Right lobe of liver (tissue), 6 donors: ENCODE measurements at regions not wholly inside any gene's neighbourhood (a gene's known extent, or its start where the extent isn't known, plus 50 kb on each side); places are given as distances from the start of the nearest gene placed in this dataset.

Source experiments
- ATAC-seq, 4 donors: fragments of 200-7000 bp; cut with Tn5 transposase; one replicate each; pipeline ENCODE4 v1.9.1; 2020; ENCODE audit warnings: mild to moderate bottlenecking in 4 of 4, moderate library complexity in 4 of 4
- DNase-seq, 3 donors: peaks; one replicate each; pipeline ENCODE4 v3.0.0-alpha.2; 2020
- H3K27ac ChIP-seq, 3 donors: fragments of 200-600 bp; one replicate each; pipeline ENCODE4 v1.8.0; 2022
- H3K27me3 ChIP-seq, 2 donors: fragments of 200-600 bp; one replicate each; pipeline ENCODE4 v1.8.0; 2022
- H3K36me3 ChIP-seq, 4 donors: fragments of 200-600 bp; sonication (generic) in 1 of 4; one replicate each; pipeline versions ENCODE4 v1.5.1 to v1.8.0; 2017 to 2022; ENCODE audit warnings: control low read depth in 1 of 4
- H3K4me1 ChIP-seq, 4 donors: fragments of 200-600 bp; sonication (generic) in 1 of 4; one replicate each; pipeline versions ENCODE4 v1.5.1 to v1.8.0; 2017 to 2022; ENCODE audit warnings: control low read depth in 1 of 4
- H3K4me3 ChIP-seq, 3 donors: fragments of 200-600 bp; one replicate each; pipeline ENCODE4 v1.8.0; 2022
- H3K9me3 ChIP-seq, 4 donors: fragments of 200-600 bp; sonication (generic) in 1 of 4; one replicate each; pipeline versions ENCODE4 v1.5.1 to v1.8.0; 2017 to 2022; ENCODE audit warnings: control low read depth in 1 of 4
- POLR2A ChIP-seq: fragments of 450-650 bp; IDR thresholded peaks from one replicate; pipeline ENCODE4 v1.6.1; 2017; ENCODE audit warnings: antibody characterized with exemption, mild to moderate bottlenecking
- WGBS: methylation state at CpG from one replicate; pipeline ENCODE4 v1.1.6; 2018; ENCODE audit warnings: low coverage, low lambda C conversion rate; ENCODE audit not compliant: insufficient coverage; ENCODE audit errors: missing lambda C conversion rate; 5-methylcytosine and 5-hydroxymethylcytosine counted together
- intact Hi-C, 2 donors: fragments of 100-400 bp; cut with DNase I; formaldehyde crosslinking; loops; one replicate each; pipeline versions ENCODE4 v1.11.2 to v1.14.1; 2022
- TF ChIP-seq, protein P1 (sequence below), 4 donors: fragments of 200-600 bp in 3 of 4; fragments of 450-650 bp in 1 of 4; IDR thresholded peaks; one replicate each; pipeline versions ENCODE4 v1.5.1 to v1.8.0; 2016 to 2022; ENCODE audit warnings: antibody characterized with exemption in 4 of 4, mild to moderate bottlenecking in 2 of 4
- donor health status: DM: no; HTN: yes; CAD: no.
- donor health status: DM: no; HTN: no; CAD: no.
- donor health status: DM: no; HTN: no; CAD: no.
- donor health status: DM: no; HTN: yes; CAD: no.
- donor health status: DM: no; HTN: yes; CAD: no.

DNA sequence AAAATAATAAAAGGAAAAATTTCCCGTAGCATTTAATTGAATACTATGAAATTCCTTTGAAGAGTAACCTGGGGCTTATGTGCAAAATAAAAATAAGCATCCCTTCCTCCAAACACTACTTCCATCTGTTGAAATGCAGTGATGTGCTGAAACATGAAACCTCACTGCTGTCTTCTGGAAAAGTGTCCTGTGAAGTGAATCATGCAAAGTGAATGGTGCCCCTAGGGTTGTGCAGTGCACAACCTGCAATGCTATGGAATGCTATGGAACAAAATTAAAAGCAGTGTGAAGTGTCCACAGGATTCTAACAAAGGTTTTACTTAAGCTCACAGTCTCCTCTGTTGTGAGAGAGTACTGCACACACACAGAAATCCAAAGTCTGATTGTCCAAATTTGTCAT lies 480.9 kb downstream of the ETV1 start:
- no peaks in the 10 kb centered on the region for H3K4me1 ChIP-seq
- no peaks in the 10 kb centered on the region for H3K9me3 ChIP-seq
- no peak overlapping the region for H3K27ac ChIP-seq
- no peak for ATAC-seq
- 54% methylated on average over 1 of the region's 1 CpG for WGBS
- DNase-seq = no peak
- TF ChIP-seq, protein P1, sequence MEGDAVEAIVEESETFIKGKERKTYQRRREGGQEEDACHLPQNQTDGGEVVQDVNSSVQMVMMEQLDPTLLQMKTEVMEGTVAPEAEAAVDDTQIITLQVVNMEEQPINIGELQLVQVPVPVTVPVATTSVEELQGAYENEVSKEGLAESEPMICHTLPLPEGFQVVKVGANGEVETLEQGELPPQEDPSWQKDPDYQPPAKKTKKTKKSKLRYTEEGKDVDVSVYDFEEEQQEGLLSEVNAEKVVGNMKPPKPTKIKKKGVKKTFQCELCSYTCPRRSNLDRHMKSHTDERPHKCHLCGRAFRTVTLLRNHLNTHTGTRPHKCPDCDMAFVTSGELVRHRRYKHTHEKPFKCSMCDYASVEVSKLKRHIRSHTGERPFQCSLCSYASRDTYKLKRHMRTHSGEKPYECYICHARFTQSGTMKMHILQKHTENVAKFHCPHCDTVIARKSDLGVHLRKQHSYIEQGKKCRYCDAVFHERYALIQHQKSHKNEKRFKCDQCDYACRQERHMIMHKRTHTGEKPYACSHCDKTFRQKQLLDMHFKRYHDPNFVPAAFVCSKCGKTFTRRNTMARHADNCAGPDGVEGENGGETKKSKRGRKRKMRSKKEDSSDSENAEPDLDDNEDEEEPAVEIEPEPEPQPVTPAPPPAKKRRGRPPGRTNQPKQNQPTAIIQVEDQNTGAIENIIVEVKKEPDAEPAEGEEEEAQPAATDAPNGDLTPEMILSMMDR (IDR thresholded peaks at IDR 0.05) = no peak
- H3K4me3 ChIP-seq = no peak overlapping the region
- H3K27me3 ChIP-seq = no peaks in the 10 kb centered on the region
- H3K36me3 ChIP-seq = no peaks in the 10 kb centered on the region
- intact Hi-C loops = no loop called here

DNA sequence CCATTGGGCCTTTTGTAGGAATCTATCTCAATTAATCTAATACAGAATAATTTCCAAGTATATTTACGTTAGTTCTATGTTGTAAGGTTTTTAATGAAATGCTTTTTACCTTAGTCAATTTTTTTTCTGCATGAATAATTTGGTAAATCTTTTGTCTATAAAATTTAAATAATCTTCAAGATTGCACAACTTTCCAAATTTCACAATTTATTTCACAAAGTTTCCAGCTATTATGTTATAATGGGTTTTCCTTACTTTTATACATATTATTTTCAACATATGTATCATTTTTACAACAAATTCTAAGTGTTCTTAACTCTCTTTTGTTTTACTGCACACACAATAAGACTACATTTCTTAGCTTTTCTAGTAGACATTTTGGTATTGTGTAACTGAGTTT lies 470.7 kb downstream of the ETV1 start:
- intact Hi-C loops = no loop called here
- H3K27ac ChIP-seq = no peak overlapping the region
- H3K9me3 ChIP-seq = no peaks in the 10 kb centered on the region
- 61% methylated on average over 1 of the region's 1 CpG for WGBS
- TF ChIP-seq, protein P1 (IDR thresholded peaks at IDR 0.05) = no peak
- no peak for TF ChIP-seq POLR2A
- no peak overlapping the region for H3K4me3 ChIP-seq
- no peaks in the 10 kb centered on the region for H3K27me3 ChIP-seq
- H3K36me3 ChIP-seq = no peaks in the 10 kb centered on the region
- no peaks in the 10 kb centered on the region for H3K4me1 ChIP-seq
- ATAC-seq (no peak), DNase-seq (no peak)

DNA sequence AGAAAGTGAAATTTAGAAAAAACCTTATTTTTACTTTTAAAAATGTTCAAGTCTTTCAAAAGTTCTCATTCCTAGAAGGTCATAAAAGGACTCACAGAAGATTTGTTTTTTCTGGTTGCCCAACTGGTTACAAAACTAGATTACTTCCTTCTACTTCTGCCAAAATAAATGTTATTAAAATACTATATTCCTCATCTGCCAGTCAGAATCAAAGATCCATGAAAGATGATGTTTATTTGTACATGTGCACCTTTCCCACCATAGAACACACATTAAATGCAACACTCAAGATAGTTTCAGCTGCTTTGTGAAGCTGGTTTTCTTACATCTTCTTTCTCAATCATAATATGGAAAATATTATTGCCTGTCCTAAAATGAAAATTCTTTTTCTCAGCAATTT lies 465.4 kb downstream of the ETV1 start:
- no peaks in the 10 kb centered on the region for H3K27me3 ChIP-seq
- DNase-seq (no peak), ATAC-seq (no peak)
- H3K9me3 ChIP-seq = no peaks in the 10 kb centered on the region
- TF ChIP-seq, protein P1 (IDR thresholded peaks at IDR 0.05) = no peak
- no peak for TF ChIP-seq POLR2A
- no peaks in the 10 kb centered on the region for H3K4me1 ChIP-seq
- H3K4me3 ChIP-seq = no peak overlapping the region
- intact Hi-C loops = no loop called here
- H3K27ac ChIP-seq = no peak overlapping the region
- H3K36me3 ChIP-seq = no peaks in the 10 kb centered on the region

DNA sequence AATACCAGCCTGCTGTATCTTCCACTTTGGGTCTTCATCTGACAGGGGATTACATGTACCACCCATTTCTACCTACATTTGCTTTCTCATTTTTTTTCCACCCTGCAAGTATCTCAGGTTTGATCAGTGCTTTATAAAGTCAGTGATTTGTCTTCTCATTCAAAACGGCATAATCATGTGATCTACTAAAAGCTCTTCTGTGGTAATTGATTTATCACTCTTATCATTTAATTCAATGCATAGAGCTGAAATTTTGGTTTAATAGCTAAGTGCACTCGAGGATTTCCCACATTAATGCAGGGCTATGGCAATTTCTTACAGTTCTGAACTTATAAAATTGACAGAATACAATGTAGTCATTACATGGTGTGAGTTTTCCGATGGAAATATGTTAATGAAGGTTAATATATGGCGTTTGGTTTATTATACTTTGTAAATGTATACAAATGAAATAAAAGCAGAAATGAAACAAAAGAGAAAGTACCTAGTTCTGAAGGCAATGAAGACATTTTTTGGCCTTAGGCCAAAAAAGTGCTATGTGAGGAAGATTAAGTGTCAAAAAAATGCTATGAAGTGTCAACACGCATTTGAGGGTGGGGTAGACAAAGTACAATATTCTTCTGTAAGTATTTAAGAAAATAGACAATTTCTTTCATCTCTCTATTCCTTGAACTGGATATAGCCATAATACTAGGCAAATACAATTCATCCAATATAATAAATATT lies 457.3 kb downstream of the ETV1 start:
- H3K36me3 ChIP-seq = no peaks in the 10 kb centered on the region
- no peaks in the 10 kb centered on the region for H3K9me3 ChIP-seq
- ATAC-seq (no peak), DNase-seq (no peak)
- no peak overlapping the region for H3K27ac ChIP-seq
- TF ChIP-seq, protein P1 (IDR thresholded peaks at IDR 0.05) = no peak
- no peak for TF ChIP-seq POLR2A
- no peaks in the 10 kb centered on the region for H3K4me1 ChIP-seq
- WGBS = 30% methylated on average over 5 of the region's 5 CpGs
- H3K4me3 ChIP-seq = no peak overlapping the region
- intact Hi-C loops = no loop called here
- H3K27me3 ChIP-seq = no peaks in the 10 kb centered on the region

DNA sequence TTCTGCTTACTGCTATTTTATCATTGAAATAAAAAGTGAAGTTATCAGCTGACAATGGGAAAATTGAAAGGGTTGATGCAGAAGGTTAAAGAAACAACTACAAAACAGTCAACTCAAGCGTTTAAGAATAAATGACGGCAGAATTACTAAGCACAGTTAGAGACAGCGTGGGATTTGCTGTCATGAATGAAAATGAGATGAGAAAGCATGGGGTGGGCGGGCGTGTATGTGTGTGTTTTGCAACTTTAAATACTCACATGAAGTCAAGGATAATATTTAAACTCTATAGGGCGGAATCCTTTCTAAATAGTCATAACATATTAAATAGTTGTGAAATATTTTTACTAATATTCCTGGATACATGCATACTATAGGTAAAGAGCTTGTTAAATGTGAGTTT lies 450.8 kb downstream of the ETV1 start:
- H3K27ac ChIP-seq = no peak overlapping the region
- 63% methylated on average over 6 of the region's 6 CpGs for WGBS
- H3K4me1 ChIP-seq = no peaks in the 10 kb centered on the region
- no peaks in the 10 kb centered on the region for H3K36me3 ChIP-seq
- DNase-seq = no peak
- H3K4me3 ChIP-seq = no peak overlapping the region
- TF ChIP-seq, protein P1 (IDR thresholded peaks at IDR 0.05) = no peak
- no peak for TF ChIP-seq POLR2A
- intact Hi-C loops = no loop called here
- H3K9me3 ChIP-seq = no peaks in the 10 kb centered on the region
- H3K27me3 ChIP-seq = no peaks in the 10 kb centered on the region
- ATAC-seq = no peak
